C4-2B (cell line): ENCODE measurements at regions not wholly inside any gene's neighbourhood (a gene's known extent, or its start where the extent isn't known, plus 50 kb on each side); places are given as distances from the start of the nearest gene placed in this dataset.

Source experiments
- H3K27ac ChIP-seq: fragments of 450-650 bp; 2 replicates; pipeline ENCODE4 v1.5.1; 2017
- ZFX ChIP-seq: fragments of 450-650 bp; IDR thresholded peaks from 2 replicates; pipeline ENCODE4 v1.6.1; 2017
- TF ChIP-seq, protein P1 (sequence below): fragments of 450-650 bp; conservative IDR thresholded peaks from 2 replicates; pipeline ENCODE4 v1.5.1; 2017; ENCODE audit warnings: mild to moderate bottlenecking

DNA sequence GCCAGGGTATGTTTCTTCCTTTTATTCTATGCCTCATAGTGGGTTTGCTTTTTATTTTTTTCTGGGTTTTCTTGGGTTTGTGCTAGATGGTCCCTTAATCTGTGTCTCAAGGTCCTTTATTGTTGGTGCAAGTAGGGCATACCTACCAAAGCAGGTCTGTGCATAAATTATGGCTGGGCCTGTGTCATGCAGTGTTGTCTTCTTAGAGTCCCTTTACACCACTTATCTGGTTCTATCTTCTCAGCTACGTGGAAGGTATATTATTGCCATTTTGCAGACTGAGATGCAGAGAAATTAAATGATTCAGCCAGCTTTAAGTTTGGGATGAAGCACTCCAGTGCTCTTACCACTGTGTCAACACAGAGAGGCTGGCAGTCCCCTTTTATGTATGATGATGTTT lies 293.5 kb upstream of the SOX2 start:
- TF ChIP-seq ZFX = no peak
- TF ChIP-seq, protein P1, sequence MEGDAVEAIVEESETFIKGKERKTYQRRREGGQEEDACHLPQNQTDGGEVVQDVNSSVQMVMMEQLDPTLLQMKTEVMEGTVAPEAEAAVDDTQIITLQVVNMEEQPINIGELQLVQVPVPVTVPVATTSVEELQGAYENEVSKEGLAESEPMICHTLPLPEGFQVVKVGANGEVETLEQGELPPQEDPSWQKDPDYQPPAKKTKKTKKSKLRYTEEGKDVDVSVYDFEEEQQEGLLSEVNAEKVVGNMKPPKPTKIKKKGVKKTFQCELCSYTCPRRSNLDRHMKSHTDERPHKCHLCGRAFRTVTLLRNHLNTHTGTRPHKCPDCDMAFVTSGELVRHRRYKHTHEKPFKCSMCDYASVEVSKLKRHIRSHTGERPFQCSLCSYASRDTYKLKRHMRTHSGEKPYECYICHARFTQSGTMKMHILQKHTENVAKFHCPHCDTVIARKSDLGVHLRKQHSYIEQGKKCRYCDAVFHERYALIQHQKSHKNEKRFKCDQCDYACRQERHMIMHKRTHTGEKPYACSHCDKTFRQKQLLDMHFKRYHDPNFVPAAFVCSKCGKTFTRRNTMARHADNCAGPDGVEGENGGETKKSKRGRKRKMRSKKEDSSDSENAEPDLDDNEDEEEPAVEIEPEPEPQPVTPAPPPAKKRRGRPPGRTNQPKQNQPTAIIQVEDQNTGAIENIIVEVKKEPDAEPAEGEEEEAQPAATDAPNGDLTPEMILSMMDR = no peak
- no peak overlapping the region for H3K27ac ChIP-seq

DNA sequence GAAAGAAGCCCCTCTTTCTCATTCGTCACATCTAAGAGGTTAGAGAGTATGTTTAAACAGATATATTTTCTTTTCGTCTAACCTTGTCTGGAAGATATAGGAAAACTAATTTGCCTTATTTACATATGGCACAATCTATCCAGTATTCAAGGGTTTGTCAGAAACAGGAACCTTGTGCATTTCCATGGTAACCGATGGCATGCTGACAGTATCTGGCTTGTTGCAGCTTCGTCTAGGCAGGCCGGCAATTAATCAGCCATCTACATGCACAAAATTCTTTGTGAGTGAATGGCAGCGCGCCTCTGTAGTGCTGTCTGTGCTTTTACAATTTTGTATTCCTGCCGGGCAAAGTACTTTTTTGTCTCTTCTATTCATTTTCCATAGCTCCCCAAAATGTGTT lies 294.0 kb upstream of the SOX2 start:
- H3K27ac ChIP-seq = no peak overlapping the region
- TF ChIP-seq, protein P1 = no peak

DNA sequence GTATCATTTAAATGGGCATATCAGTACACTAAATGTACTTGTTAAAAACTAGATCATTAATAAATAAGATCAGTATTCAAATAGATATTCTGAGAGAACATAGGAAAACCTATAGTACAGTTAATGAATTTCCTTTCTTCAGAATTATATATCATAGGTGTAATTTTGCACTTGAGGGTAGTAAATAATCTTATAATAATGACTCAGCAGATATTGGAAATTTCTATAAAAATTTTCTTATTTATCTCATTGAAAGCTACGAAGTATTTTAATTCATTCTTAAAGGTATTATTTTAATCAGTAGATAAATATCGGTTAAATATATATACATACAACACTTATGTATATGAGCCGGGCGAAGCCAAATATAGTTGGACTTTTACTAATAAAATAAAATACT lies 300.9 kb upstream of the SOX2 start:
- no peak overlapping the region for H3K27ac ChIP-seq
- TF ChIP-seq, protein P1 = no peak
- no peak for TF ChIP-seq ZFX

DNA sequence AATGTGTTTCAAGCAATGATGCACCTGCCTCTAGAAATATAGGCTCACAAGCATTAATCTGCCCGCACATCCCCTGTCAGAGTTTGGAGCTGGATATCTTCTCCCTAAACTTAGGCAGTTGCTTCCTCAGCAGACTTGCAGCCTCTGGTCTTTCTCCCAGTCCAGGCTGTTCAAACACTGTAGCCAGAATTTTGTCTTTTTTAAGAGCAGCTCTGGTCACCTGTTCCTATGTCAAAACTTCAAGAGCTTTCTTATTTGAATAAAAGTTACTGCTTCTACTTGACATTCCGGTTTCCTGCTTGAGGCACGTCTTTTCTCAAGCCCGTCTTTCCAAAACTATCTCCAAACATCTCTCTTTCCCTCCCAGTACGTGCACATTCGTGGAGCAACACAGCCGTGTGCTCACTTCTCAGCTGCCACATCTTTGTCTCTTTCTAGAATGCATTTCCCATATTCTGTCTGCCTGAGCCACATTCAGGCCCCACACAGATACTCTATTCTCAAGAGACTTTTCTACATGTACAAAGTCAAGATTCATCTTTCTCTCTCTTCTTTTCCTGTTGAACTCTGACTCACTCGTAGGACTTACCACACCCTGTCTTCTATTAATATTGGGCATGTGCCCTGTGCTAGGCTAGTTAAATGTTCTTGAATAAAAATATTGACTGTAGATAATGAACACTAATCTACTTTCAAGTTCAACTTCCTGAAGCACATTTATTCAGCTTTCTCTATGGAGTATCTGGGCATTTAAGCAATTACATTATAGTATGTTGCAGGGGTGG lies 307.7 kb upstream of the SOX2 start:
- no peak overlapping the region for H3K27ac ChIP-seq

DNA sequence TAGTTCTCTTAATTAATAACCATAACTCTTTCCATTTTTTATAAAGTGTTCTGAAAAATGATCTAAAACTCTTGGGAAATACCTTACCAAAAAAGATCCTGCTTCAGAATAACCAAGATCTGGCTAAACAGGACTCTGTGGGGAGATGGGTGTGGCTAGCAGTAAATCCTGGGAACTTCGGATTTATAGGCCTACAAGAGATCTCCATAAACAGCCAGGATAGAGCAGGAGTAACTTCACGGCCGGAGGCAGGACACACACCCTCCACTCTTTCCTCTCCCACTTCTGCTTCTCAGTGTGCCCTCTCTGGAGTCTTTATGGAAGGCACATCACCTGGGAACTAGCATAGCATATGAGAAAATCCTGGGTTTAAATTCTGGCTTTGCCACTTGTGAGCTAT lies 309.4 kb upstream of the SOX2 start:
- TF ChIP-seq ZFX = no peak
- TF ChIP-seq, protein P1 = no peak
- H3K27ac ChIP-seq = no peak overlapping the region

More for the DNA sequence above, 307.7 kb upstream of the SOX2 start:
- TF ChIP-seq ZFX = no peak
- TF ChIP-seq, protein P1 = no peak

DNA sequence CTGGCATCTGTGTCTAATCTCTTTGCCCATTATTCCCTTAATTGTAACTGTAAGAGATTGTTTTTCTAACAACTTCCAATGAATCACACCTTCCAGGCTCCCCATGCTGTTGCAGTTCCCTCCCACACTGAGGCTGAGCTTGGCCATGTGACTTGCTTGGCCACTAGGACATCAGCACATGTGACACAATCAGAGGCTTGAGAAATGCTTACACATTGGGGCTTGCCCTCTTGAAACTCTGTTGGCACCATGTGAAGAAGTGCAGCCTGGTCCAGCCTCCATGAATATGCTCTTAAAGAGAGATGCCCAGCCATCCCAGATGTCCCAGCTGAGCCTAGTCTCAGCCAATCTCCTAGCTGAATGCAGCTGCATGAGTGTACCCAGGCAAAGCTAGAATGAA lies 326.8 kb upstream of the SOX2 start:
- no peak for TF ChIP-seq ZFX
- TF ChIP-seq, protein P1 = no peak
- H3K27ac ChIP-seq = no peak overlapping the region

DNA sequence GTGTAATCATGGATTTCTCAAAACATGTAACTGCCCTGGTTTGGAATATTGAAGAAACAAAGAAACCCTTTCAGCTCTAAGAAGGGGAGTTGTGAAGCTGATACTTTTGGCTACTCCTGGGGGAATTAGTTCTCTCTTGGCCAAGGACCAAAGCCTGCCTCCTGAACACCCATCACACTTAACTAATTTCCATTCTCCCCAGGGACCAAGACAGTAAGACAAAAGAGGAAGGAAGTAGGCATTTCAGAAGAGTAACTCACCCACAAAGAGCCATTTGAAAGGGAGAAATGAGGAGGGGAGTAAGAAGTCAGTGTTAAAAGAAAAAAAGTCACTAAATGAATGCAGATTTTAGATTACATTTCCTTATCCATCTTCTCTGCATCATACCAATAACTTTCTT lies 328.0 kb upstream of the SOX2 start:
- H3K27ac ChIP-seq = no peak overlapping the region
- TF ChIP-seq, protein P1 = no peak
- TF ChIP-seq ZFX = no peak
